PC-3 (cell line): ENCODE measurements at regions not wholly inside any gene's neighbourhood (a gene's known extent, or its start where the extent isn't known, plus 50 kb on each side); places are given as distances from the start of the nearest gene placed in this dataset.
A peak's percentile ranks its signal among the peaks of the same experiment; 100 is the strongest.

Source experiments
- ATAC-seq: fragments of 200-7000 bp; cut with Tn5 transposase; 2 replicates; pipeline ENCODE4 v1.9.1; 2020; ENCODE audit warnings: mild to moderate bottlenecking, moderate library complexity
- BruUV-seq: library from RNA; stranded (reverse); fragments of 400-500 nt; replicated peaks from 2 replicates; lab custom pipeline; 2021; lab: Mats Ljungman, UMichigan
- CTCF ChIA-PET: fragments of 300-600 bp; sonication (Branson Sonifier 250); formaldehyde crosslinking; loops from one replicate; lab custom pipeline; 2022; ENCODE audit warnings: antibody characterized with exemption; lab: Charles Lee
- POLR2A ChIA-PET: fragments of 300-600 bp; sonication (Branson Sonifier 250); formaldehyde crosslinking; loops from one replicate; lab custom pipeline; 2022; ENCODE audit warnings: antibody characterized with exemption; ENCODE audit not compliant: unreplicated experiment; lab: Charles Lee
- DNase-seq: peaks from one replicate; pipeline ENCODE4 v3.0.0-alpha.2; 2015
- H2AFZ ChIP-seq: fragments of 300-600 bp; sonication (generic); 2 replicates; pipeline ENCODE4 v1.6.0; 2016; ENCODE audit warnings: antibody characterized with exemption, low read length
- H3F3A ChIP-seq: fragments of 300-600 bp; sonication (generic); one replicate; pipeline ENCODE4 v1.6.0; 2017; ENCODE audit warnings: antibody characterized with exemption, low read length, control low read depth, mild to moderate bottlenecking; ENCODE audit not compliant: unreplicated experiment
- H3K27ac ChIP-seq: fragments of 300-600 bp; sonication (generic); 2 replicates; pipeline ENCODE4 v1.5.1; 2016; ENCODE audit warnings: mild to moderate bottlenecking, low read length
- H3K27me3 ChIP-seq: fragments of 300-600 bp; sonication (generic); 2 replicates; pipeline ENCODE4 v1.6.1; 2016; ENCODE audit warnings: low read length, mixed read lengths
- H3K36me3 ChIP-seq: fragments of 300-600 bp; sonication (generic); 2 replicates; pipeline ENCODE4 v1.6.1; 2016; ENCODE audit warnings: low read depth, mixed run types, low read length, mixed read lengths
- H3K4me1 ChIP-seq: fragments of 300-600 bp; sonication (generic); 2 replicates; pipeline ENCODE4 v1.5.1; 2016; ENCODE audit warnings: low read length; ENCODE audit not compliant: insufficient read depth
- H3K4me2 ChIP-seq: fragments of 300-600 bp; sonication (generic); 2 replicates; pipeline ENCODE4 v1.6.0; 2016; ENCODE audit warnings: low read length
- H3K4me3 ChIP-seq: fragments of 300-600 bp; sonication (generic); 2 replicates; pipeline ENCODE4 v1.5.1; 2016; ENCODE audit warnings: mild to moderate bottlenecking, low read length, mixed read lengths
- H3K79me2 ChIP-seq: fragments of 300-600 bp; sonication (generic); 2 replicates; pipeline ENCODE4 v1.6.1; 2017; ENCODE audit warnings: low read length, mixed read lengths
- H3K9ac ChIP-seq: fragments of 300-600 bp; sonication (generic); 2 replicates; pipeline ENCODE4 v1.6.0; 2016; ENCODE audit warnings: mild to moderate bottlenecking, low read length
- H3K9me2 ChIP-seq: fragments of 300-600 bp; sonication (generic); replicated peaks from 2 replicates; pipeline ENCODE4 v1.6.1; 2016; ENCODE audit warnings: mixed run types, low read length, mixed read lengths
- H3K9me3 ChIP-seq: fragments of 300-600 bp; sonication (generic); 2 replicates; pipeline ENCODE4 v1.6.1; 2016; ENCODE audit warnings: low read length, mixed read lengths
- H4K20me1 ChIP-seq: fragments of 300-600 bp; sonication (generic); 2 replicates; pipeline ENCODE4 v1.6.1; 2016; ENCODE audit warnings: low read length, mixed read lengths
- CTCF ChIP-seq: fragments of 300-600 bp; sonication (generic); conservative IDR thresholded peaks from 2 replicates; pipeline ENCODE4 v1.5.1; 2017; ENCODE audit warnings: antibody characterized with exemption, low read depth, mild to moderate bottlenecking, low read length
- EZH2 ChIP-seq: fragments of 300-600 bp; sonication (generic); IDR thresholded peaks from one replicate; pipeline ENCODE4 v1.6.1; 2017; ENCODE audit warnings: antibody characterized with exemption, mild to moderate bottlenecking, low read length; ENCODE audit not compliant: unreplicated experiment
- EZH2phosphoT487 ChIP-seq: fragments of 300-600 bp; sonication (generic); IDR thresholded peaks from 2 replicates; pipeline ENCODE4 v1.6.1; 2018; ENCODE audit warnings: mild to moderate bottlenecking, antibody characterized with exemption, low read length, borderline replicate concordance
- intact Hi-C: fragments of 100-400 bp; cut with micrococcal nuclease; formaldehyde crosslinking; loops from 2 replicates; pipeline ENCODE4 v1.9.0; 2023

- H3F3A ChIP-seq = no peaks in the 10 kb centered on the region
- no peaks in the 10 kb centered on the region for H4K20me1 ChIP-seq
- no peak overlapping the region for H3K9ac ChIP-seq
- no peaks in the 10 kb centered on the region for H3K36me3 ChIP-seq
- DNase-seq = no peak
- peaks cover 5% of the 10 kb centered on the region for H3K4me1 ChIP-seq
- H3K27ac ChIP-seq = no peak overlapping the region
- ATAC-seq = no peak
- intact Hi-C loops = no loop called here
- BruUV-seq = no TSS peak
- H3K79me2 ChIP-seq = no peaks in the 10 kb centered on the region
- H2AFZ ChIP-seq = no peak overlapping the region
- CTCF ChIA-PET = no interaction called here
- no peak overlapping the region for H3K4me2 ChIP-seq
- POLR2A ChIA-PET = no interaction called here
- no peaks in the 10 kb centered on the region for H3K27me3 ChIP-seq
- no peaks in the 10 kb centered on the region for H3K9me2 ChIP-seq
- no peaks in the 10 kb centered on the region for H3K9me3 ChIP-seq
- TF ChIP-seq EZH2 = no peak
- no peak for TF ChIP-seq EZH2phosphoT487
- no peak for TF ChIP-seq CTCF
- no peak overlapping the region for H3K4me3 ChIP-seq
These were observed 636.4 kb upstream of the PLXNA2 start for GRCh38 chr1:208880433-208881100.

GRCh38 chr1:208885060-208885459 lies 640.9 kb upstream of the PLXNA2 start:
- no peaks in the 10 kb centered on the region for H3F3A ChIP-seq
- no peaks in the 10 kb centered on the region for H3K79me2 ChIP-seq
- DNase-seq (no peak), ATAC-seq (no peak)
- H3K36me3 ChIP-seq = no peaks in the 10 kb centered on the region
- no peak overlapping the region for H3K9ac ChIP-seq
- H2AFZ ChIP-seq = peak overlapping the region; percentile 16; the same call in 1 of the 2 replicates
- no peak overlapping the region for H3K4me2 ChIP-seq
- peaks cover 5% of the 10 kb centered on the region for H3K4me1 ChIP-seq
- H3K9me3 ChIP-seq = no peaks in the 10 kb centered on the region
- intact Hi-C loops = no loop called here
- H3K27ac ChIP-seq = no peak overlapping the region
- no TSS peak for BruUV-seq
- no peaks in the 10 kb centered on the region for H4K20me1 ChIP-seq
- no peak overlapping the region for H3K4me3 ChIP-seq
- ChIA-PET CTCF (no interaction called here), POLR2A (no interaction called here)
- no peaks in the 10 kb centered on the region for H3K27me3 ChIP-seq
- TF ChIP-seq EZH2 (no peak), EZH2phosphoT487 (no peak), CTCF (no peak)
- no peaks in the 10 kb centered on the region for H3K9me2 ChIP-seq

- peaks cover 5% of the 10 kb centered on the region for H3K4me1 ChIP-seq
These were observed 641.5 kb upstream of the PLXNA2 start for GRCh38 chr1:208885650-208886049.

More at GRCh38 chr1:208885650-208886049, 641.5 kb upstream of the PLXNA2 start:
- no peak overlapping the region for H2AFZ ChIP-seq
- no peaks in the 10 kb centered on the region for H3K9me3 ChIP-seq
- no peak for ATAC-seq
- DNase-seq = no peak
- CTCF ChIA-PET = no interaction called here
- no peaks in the 10 kb centered on the region for H3K79me2 ChIP-seq
- H3K9ac ChIP-seq = no peak overlapping the region
- TF ChIP-seq CTCF (no peak), EZH2phosphoT487 (no peak), EZH2 (no peak)
- BruUV-seq = no TSS peak
- no peak overlapping the region for H3K27ac ChIP-seq
- POLR2A ChIA-PET = no interaction called here
- H3K9me2 ChIP-seq = no peaks in the 10 kb centered on the region
- intact Hi-C loops = no loop called here
- H4K20me1 ChIP-seq = no peaks in the 10 kb centered on the region
- H3K4me2 ChIP-seq = no peak overlapping the region
- no peaks in the 10 kb centered on the region for H3F3A ChIP-seq
- no peak overlapping the region for H3K4me3 ChIP-seq
- H3K27me3 ChIP-seq = no peaks in the 10 kb centered on the region
- no peaks in the 10 kb centered on the region for H3K36me3 ChIP-seq
